ENCODE measurements at regions not wholly inside any gene's neighbourhood (a gene's known extent, or its start where the extent isn't known, plus 50 kb on each side); places are given as distances from the start of the nearest gene placed in this dataset.

DNA sequence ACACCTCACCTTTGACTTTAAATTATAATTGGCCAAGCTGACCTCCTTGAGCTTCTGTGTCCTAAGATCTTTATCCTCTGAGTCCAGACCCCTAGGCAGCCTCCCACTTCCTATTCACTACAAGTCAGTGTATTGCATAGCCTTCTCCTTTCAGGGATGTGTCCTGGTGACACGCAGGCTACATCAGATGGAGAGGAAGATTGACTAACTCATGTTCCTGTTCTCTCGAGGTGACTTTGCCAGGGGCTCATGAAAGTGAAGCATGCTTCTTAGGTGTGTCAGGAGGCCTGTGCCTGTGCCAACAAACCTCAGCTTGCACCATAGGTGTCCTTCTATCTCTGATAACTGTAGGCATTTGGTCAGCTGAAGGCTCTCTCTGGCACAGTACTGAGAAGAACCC lies 195.7 kb upstream of the HS3ST1 start:
- H3K36me3 Mint-ChIP-seq (ENCODE audit: low read depth), result no peaks in the 10 kb centered on the region
- H3K4me1 Mint-ChIP-seq (ENCODE audit: low read depth), result no peaks in the 10 kb centered on the region
- CTCF ChIA-PET, result no interaction called here
- no peaks in the 10 kb centered on the region for H3K9me3 Mint-ChIP-seq (ENCODE audit: insufficient read depth)
- no peak overlapping the region for H3K4me3 Mint-ChIP-seq
- ATAC-seq (no peak), DNase-seq (no peak)
- H3K27me3 Mint-ChIP-seq (ENCODE audit: low read depth), result peaks cover 2% of the 10 kb centered on the region
- POLR2A ChIA-PET, result no interaction called here
- no peak overlapping the region for H3K27ac Mint-ChIP-seq

DNA sequence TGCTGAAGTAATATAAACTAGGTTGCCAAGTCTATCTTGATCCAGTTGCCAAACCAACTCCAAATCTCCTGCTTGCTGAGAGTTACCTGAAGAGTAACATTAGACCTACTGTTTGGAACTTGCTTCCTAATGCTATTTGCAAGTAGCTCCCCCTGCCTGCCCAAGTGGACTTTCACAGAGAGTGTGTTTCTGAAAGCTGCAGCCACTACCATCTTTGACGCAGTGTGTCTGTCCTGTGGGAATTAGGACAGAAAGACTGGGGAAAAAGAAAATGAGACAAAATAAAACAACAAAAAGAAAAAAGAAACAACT lies 195.0 kb upstream of the HS3ST1 start:
- H3K36me3 Mint-ChIP-seq (ENCODE audit: low read depth), result no peaks in the 10 kb centered on the region
- ATAC-seq (no peak), DNase-seq (no peak)
- no peak overlapping the region for H3K27ac Mint-ChIP-seq
- POLR2A ChIA-PET, result no interaction called here
- no peaks in the 10 kb centered on the region for H3K4me1 Mint-ChIP-seq (ENCODE audit: low read depth)
- H3K9me3 Mint-ChIP-seq (ENCODE audit: insufficient read depth), result no peaks in the 10 kb centered on the region
- H3K27me3 Mint-ChIP-seq (ENCODE audit: low read depth), result peaks cover 2% of the 10 kb centered on the region
- CTCF ChIA-PET, result no interaction called here
- no peak overlapping the region for H3K4me3 Mint-ChIP-seq

DNA sequence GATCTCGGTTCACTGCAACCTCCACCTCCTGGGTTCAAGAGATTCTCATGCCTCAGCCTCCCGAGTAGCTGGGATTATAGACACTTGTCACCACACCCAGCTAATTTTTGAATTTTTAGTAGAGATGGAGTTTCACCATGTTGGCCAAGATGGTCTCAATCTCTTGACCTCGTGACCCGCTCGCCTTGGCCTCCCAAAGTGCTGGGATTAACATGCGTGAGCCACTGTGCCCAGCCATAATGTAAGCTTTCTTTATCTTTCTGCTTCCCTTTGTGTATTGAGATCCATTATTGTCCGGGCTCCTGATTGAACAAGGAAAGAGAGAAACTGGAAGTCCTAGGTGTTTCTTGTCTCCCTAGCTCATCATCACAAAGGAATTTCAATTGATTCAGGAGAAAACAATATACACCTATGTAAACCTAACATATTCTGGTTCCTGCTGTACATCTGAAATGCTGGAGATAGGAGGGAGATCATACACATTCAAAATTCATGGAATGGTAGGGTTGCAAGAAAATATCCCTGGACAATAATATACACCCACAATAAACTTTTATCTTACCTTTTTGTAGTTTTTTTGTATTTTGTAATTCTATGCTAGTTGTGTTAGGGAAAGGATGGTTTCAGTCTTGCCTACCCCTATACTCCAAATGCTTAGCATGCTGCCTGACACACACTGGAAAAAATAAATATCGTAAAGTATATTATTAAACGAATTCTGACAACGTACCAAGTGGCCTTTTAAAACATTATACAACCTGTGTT lies 194.4 kb upstream of the HS3ST1 start:
- ChIA-PET CTCF (no interaction called here), POLR2A (no interaction called here)
- no peak overlapping the region for H3K4me3 Mint-ChIP-seq
- H3K9me3 Mint-ChIP-seq (ENCODE audit: insufficient read depth), result no peaks in the 10 kb centered on the region
- H3K36me3 Mint-ChIP-seq (ENCODE audit: low read depth), result no peaks in the 10 kb centered on the region
- peaks cover 2% of the 10 kb centered on the region for H3K27me3 Mint-ChIP-seq (ENCODE audit: low read depth)
- H3K4me1 Mint-ChIP-seq (ENCODE audit: low read depth), result no peaks in the 10 kb centered on the region
- ATAC-seq (no peak), DNase-seq (no peak)
- no peak overlapping the region for H3K27ac Mint-ChIP-seq

DNA sequence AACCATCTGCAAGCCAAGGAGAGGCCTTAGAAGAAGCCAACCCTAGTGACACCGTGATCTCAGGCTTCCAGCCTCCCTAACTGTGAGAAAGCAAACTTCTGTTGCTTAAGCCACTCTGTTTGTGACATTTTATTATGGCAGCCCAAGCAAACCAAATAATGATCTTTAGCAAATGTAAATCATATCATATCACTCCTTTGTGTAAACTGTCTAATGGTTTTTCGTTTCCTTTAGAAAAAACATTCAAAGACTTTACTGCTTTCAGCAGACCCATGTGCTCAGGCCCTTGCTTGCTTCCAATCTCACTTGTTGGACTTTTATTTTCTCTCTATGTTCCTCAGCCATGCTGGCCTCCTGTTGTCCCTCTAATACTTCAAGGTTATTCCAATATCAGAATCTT lies 192.2 kb upstream of the HS3ST1 start:
- no peak for DNase-seq
- H3K4me3 Mint-ChIP-seq, result no peak overlapping the region
- H3K4me1 Mint-ChIP-seq (ENCODE audit: low read depth), result no peaks in the 10 kb centered on the region
- H3K27me3 Mint-ChIP-seq (ENCODE audit: low read depth), result peaks cover 2% of the 10 kb centered on the region
- H3K27ac Mint-ChIP-seq, result no peak overlapping the region
- no peak for ATAC-seq
- POLR2A ChIA-PET, result no interaction called here
- CTCF ChIA-PET, result no interaction called here
- H3K9me3 Mint-ChIP-seq (ENCODE audit: insufficient read depth), result no peaks in the 10 kb centered on the region
- H3K36me3 Mint-ChIP-seq (ENCODE audit: low read depth), result no peaks in the 10 kb centered on the region

DNA sequence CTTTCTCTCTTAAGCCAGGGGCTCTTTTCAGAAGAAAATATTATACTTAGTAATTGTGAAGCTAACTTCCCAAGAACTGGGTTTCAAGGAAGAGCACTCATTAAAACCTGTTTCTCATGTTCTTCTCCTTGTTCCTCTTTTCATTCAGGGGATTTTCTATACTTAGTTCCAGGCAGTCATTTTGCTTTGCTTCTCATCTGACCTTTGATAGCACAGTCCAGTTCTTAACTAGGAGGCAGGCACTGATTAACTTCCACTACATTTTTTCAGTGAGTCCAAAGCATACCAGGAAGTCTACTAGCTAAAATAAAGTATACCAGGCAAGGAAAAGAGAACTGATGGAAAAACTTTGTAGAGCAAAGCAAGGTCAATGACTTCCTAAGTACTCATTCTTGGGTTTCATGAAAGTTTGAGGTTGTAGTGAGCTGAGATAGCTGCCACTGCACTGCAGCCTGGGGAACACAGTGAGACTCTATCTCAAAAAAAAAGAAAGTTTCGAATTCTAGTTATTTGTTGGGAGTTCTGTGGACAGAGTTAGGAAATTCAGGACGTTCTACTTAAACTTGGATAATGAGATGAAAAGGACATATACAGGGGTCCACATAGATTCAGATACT lies 190.1 kb upstream of the HS3ST1 start:
- H3K9me3 Mint-ChIP-seq (ENCODE audit: insufficient read depth), result no peaks in the 10 kb centered on the region
- H3K4me1 Mint-ChIP-seq (ENCODE audit: low read depth), result no peaks in the 10 kb centered on the region

DNA sequence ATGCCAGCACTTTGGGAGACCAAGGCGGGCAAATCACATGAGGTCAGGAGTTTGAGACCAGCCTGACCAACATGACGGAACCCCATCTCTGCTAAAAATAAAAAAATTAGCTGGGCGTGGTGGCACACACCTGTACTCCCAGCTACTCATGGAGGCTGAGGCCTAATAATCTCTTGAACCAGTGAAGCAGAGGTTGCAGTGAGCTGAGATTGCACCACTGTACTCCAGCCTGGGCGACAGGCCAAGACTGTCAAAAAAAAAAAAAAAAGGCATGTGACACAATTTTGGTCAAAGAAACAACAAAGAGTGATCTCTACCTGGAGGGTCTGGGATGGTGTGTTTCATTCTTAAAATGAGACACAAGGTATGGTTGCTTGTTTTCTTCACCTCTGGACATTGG lies 188.2 kb upstream of the HS3ST1 start:
- ChIA-PET POLR2A (no interaction called here), CTCF (no interaction called here)
- DNase-seq (no peak), ATAC-seq (no peak)
- Mint-ChIP-seq H3K27ac (no peak overlapping the region), H3K4me3 (no peak overlapping the region), H3K4me1 (ENCODE audit: low read depth) (no peaks in the 10 kb centered on the region), H3K36me3 (ENCODE audit: low read depth) (no peaks in the 10 kb centered on the region), H3K9me3 (ENCODE audit: insufficient read depth) (no peaks in the 10 kb centered on the region), H3K27me3 (ENCODE audit: low read depth) (no peaks in the 10 kb centered on the region)

More for the DNA sequence above, 190.1 kb upstream of the HS3ST1 start:
- ATAC-seq (no peak), DNase-seq (no peak)
- no peak overlapping the region for H3K4me3 Mint-ChIP-seq
- H3K27ac Mint-ChIP-seq, result no peak overlapping the region
- no peaks in the 10 kb centered on the region for H3K36me3 Mint-ChIP-seq (ENCODE audit: low read depth)
- CTCF ChIA-PET, result no interaction called here
- POLR2A ChIA-PET, result no interaction called here
- no peaks in the 10 kb centered on the region for H3K27me3 Mint-ChIP-seq (ENCODE audit: low read depth)

DNA sequence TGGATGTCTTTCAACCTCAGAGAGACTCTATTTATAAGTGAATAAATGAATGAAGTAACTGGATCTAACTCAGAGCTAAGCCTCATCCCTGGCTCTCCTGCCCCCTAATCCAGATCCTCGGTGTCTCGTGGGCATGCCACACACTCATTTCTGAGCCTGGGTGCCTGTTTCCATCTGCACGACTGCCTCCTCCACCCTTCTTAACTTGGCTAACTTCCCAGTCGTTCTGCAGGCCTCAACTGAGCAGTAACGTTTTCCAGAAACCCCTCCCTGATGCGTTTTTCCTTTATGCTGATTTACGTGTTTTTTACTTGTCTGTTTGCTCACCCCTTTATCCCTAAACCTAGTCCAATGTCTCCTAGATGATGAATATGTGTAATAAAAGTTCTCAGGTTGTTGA lies 186.9 kb upstream of the HS3ST1 start:
- H3K4me1 Mint-ChIP-seq (ENCODE audit: low read depth), result no peaks in the 10 kb centered on the region
- CTCF ChIA-PET, result no interaction called here
- POLR2A ChIA-PET, result no interaction called here
- H3K4me3 Mint-ChIP-seq, result no peak overlapping the region
- DNase-seq, result no peak
- H3K9me3 Mint-ChIP-seq (ENCODE audit: insufficient read depth), result no peaks in the 10 kb centered on the region
- H3K27me3 Mint-ChIP-seq (ENCODE audit: low read depth), result no peaks in the 10 kb centered on the region
- no peak for ATAC-seq
- no peak overlapping the region for H3K27ac Mint-ChIP-seq
- no peaks in the 10 kb centered on the region for H3K36me3 Mint-ChIP-seq (ENCODE audit: low read depth)

DNA sequence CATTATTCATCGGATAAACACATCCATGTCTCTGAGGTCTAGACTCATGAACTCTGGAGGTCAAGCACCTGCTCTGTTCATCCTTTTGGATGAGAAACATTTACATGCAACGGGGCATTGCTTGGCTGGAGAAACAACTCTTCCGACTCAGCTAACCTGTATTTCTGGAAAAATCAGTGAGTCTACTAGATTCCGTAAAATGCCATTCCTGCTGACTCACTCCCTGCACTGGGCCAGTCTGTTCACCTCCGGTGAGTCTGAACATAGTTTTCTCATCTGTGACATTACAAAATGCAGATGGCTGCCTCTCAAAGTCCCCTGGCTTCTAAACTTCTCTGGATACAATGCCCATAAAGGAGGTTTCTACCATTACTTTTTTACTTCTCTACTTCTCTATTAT lies 185.7 kb upstream of the HS3ST1 start:
- Mint-ChIP-seq H3K27ac (no peak overlapping the region), H3K36me3 (ENCODE audit: low read depth) (no peaks in the 10 kb centered on the region), H3K27me3 (ENCODE audit: low read depth) (no peaks in the 10 kb centered on the region), H3K4me1 (ENCODE audit: low read depth) (no peaks in the 10 kb centered on the region), H3K4me3 (no peak overlapping the region), H3K9me3 (ENCODE audit: insufficient read depth) (no peaks in the 10 kb centered on the region)
- ATAC-seq (no peak), DNase-seq (no peak)
- CTCF ChIA-PET, result no interaction called here
- POLR2A ChIA-PET, result no interaction called here

DNA sequence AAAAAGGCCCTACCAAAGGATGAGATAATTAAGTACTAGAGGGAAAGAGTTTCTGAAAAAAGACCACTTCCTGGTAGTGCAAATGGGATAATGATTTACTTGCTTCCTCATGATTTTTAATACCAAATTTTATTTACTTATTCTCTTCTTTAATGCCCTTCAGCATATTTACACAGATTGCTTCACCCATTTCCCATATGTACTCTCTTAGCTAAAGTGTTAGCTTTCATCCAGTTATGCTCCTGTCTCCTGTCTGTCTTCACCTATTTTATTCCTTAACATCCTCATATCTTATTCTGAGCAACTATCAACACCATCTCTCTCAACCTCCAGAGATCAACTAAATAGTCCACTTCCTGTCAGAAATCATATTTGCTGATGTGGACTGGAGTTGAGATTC lies 183.2 kb upstream of the HS3ST1 start:
- H3K36me3 Mint-ChIP-seq (ENCODE audit: low read depth), result no peaks in the 10 kb centered on the region

DNA sequence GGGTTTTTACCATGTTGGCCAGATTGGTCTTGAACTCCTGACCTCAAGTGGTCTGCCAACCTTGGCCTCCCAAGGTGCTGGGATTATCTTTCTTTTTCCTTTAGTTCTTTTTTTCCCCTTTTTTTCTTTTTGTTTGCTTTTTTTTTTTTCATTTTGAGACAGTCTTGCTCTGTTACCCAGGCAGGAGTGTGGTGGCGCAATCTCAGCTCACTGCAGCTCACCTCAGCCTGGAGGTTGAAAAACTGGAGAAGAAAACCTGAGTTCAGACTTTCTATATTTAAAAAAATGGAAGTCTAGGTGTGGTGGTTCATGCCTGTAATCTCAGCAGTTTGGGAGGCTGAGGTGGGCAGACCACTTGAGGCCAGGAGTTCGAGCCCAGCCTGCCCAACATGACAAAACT lies 181.1 kb upstream of the HS3ST1 start:
- H3K4me3 Mint-ChIP-seq, result no peak overlapping the region
- DNase-seq (no peak), ATAC-seq (no peak)
- H3K27me3 Mint-ChIP-seq (ENCODE audit: low read depth), result no peaks in the 10 kb centered on the region
- H3K9me3 Mint-ChIP-seq (ENCODE audit: insufficient read depth), result no peaks in the 10 kb centered on the region
- POLR2A ChIA-PET, result no interaction called here
- H3K36me3 Mint-ChIP-seq (ENCODE audit: low read depth), result no peaks in the 10 kb centered on the region
- H3K27ac Mint-ChIP-seq, result no peak overlapping the region
- CTCF ChIA-PET, result no interaction called here
- H3K4me1 Mint-ChIP-seq (ENCODE audit: low read depth), result no peaks in the 10 kb centered on the region

More for the DNA sequence above, 183.2 kb upstream of the HS3ST1 start:
- H3K27me3 Mint-ChIP-seq (ENCODE audit: low read depth), result no peaks in the 10 kb centered on the region
- no peaks in the 10 kb centered on the region for H3K9me3 Mint-ChIP-seq (ENCODE audit: insufficient read depth)
- CTCF ChIA-PET, result no interaction called here
- no peak overlapping the region for H3K4me3 Mint-ChIP-seq
- POLR2A ChIA-PET, result interaction anchor here (0.6 kb wide), 1 partner anchor 113 kb away, joined by 3 read pairs; no protein-coding TSS in a partner anchor
- DNase-seq (no peak), ATAC-seq (no peak)
- no peaks in the 10 kb centered on the region for H3K4me1 Mint-ChIP-seq (ENCODE audit: low read depth)
- H3K27ac Mint-ChIP-seq, result no peak overlapping the region

DNA sequence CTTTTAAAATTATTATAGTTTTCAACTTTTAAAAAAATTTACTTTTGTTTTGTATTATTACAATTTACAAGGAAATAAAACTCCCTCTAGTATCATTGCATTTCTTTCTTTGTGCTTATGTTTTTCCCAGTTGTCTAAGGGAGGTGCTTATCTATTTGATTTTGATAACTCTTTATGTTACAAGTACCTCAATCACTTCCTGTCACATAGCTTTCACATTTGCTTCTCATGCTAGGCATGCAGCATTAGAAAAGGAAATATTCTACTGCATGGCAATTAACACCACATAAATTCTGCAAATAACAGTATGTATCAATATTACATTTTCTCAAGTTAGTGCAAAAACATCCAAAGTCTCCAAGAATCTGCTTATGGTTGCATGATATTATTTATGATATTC lies 180.3 kb upstream of the HS3ST1 start:
- ATAC-seq (no peak), DNase-seq (no peak)
- H3K4me1 Mint-ChIP-seq (ENCODE audit: low read depth), result no peaks in the 10 kb centered on the region
- no peaks in the 10 kb centered on the region for H3K9me3 Mint-ChIP-seq (ENCODE audit: insufficient read depth)
- H3K27ac Mint-ChIP-seq, result no peak overlapping the region
- ChIA-PET CTCF (no interaction called here), POLR2A (no interaction called here)
- peaks cover 2% of the 10 kb centered on the region for H3K27me3 Mint-ChIP-seq (ENCODE audit: low read depth)
- H3K36me3 Mint-ChIP-seq (ENCODE audit: low read depth), result no peaks in the 10 kb centered on the region
- H3K4me3 Mint-ChIP-seq, result no peak overlapping the region

DNA sequence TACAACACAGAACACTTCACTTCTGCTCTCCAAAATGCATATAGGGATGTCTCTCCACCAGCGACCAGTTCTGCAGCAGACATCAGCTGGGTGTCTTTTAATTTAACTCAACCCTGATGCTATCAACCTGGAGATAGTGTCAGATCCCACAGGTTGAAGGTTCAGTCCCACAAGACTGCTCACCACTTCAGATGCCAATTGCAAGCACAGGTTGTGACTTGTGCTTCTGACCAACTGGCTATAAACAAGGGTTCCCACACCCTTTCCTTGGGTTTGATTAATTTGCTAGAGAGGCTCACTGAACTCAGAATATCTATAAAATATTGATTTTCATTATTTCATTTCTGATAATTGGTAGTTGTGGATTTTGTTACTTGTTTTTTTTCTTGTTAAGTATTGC lies 177.4 kb upstream of the HS3ST1 start:
- no peak overlapping the region for H3K27ac Mint-ChIP-seq
- no peaks in the 10 kb centered on the region for H3K9me3 Mint-ChIP-seq (ENCODE audit: insufficient read depth)
- ATAC-seq (no peak), DNase-seq (no peak)
- CTCF ChIA-PET, result no interaction called here
- POLR2A ChIA-PET, result no interaction called here
- H3K36me3 Mint-ChIP-seq (ENCODE audit: low read depth), result no peaks in the 10 kb centered on the region
- no peak overlapping the region for H3K4me3 Mint-ChIP-seq
- peaks cover 2% of the 10 kb centered on the region for H3K27me3 Mint-ChIP-seq (ENCODE audit: low read depth)
- no peaks in the 10 kb centered on the region for H3K4me1 Mint-ChIP-seq (ENCODE audit: low read depth)

DNA sequence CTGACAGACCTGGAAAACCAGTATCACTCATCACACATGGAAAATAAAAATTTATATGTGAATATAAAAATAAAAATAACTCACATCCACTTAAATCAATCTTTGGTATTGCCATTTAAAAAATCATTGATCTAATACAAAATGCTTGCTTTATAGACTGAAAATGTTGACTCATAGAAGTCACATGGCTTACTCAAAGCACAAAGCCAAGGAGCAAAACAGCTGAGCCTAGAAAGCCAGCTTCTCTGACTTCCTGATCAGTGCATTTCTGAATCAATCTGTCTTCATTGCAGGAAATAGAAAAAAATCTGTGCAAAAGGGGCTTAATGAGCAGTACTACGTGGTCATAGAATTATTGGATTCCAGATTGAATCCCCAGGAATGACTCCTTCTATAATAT lies 176.9 kb upstream of the HS3ST1 start:
- H3K4me3 Mint-ChIP-seq, result no peak overlapping the region
- ATAC-seq (no peak), DNase-seq (no peak)
- POLR2A ChIA-PET, result no interaction called here
- peaks cover 2% of the 10 kb centered on the region for H3K27me3 Mint-ChIP-seq (ENCODE audit: low read depth)
- H3K27ac Mint-ChIP-seq, result no peak overlapping the region
- CTCF ChIA-PET, result no interaction called here
- H3K9me3 Mint-ChIP-seq (ENCODE audit: insufficient read depth), result no peaks in the 10 kb centered on the region
- H3K4me1 Mint-ChIP-seq (ENCODE audit: low read depth), result no peaks in the 10 kb centered on the region
- H3K36me3 Mint-ChIP-seq (ENCODE audit: low read depth), result no peaks in the 10 kb centered on the region

Measured in activated CD8-positive, alpha-beta T cell treated with anti-CD3 and anti-CD28 coated beads, Interleukin-2, amount 10 ng/mL, durations not matched to agents 7 days and 5 days (primary cell).